Skin epidermis (tissue), 12 donors: ENCODE measurements at regions not wholly inside any gene's neighbourhood (a gene's known extent, or its start where the extent isn't known, plus 50 kb on each side); places are given as distances from the start of the nearest gene placed in this dataset.

Source experiments
- H3K27ac ChIP-seq, 21 experiments: fragments of 200-600 bp; sonication (generic) in 11 of 21; one replicate each; pipeline ENCODE4 v1.5.0; 2020; ENCODE audit warnings: mild to moderate bottlenecking in 3 of 21, inconsistent platforms in 2 of 21, moderate library complexity in 2 of 21
- H3K4me3 ChIP-seq, 7 experiments: fragments of 200-600 bp; sonication (generic) in 2 of 7; one replicate each; pipeline ENCODE4 v1.5.0; 2020; ENCODE audit warnings: inconsistent platforms in 2 of 7, mild to moderate bottlenecking in 2 of 7, moderate library complexity in 1 of 7

DNA sequence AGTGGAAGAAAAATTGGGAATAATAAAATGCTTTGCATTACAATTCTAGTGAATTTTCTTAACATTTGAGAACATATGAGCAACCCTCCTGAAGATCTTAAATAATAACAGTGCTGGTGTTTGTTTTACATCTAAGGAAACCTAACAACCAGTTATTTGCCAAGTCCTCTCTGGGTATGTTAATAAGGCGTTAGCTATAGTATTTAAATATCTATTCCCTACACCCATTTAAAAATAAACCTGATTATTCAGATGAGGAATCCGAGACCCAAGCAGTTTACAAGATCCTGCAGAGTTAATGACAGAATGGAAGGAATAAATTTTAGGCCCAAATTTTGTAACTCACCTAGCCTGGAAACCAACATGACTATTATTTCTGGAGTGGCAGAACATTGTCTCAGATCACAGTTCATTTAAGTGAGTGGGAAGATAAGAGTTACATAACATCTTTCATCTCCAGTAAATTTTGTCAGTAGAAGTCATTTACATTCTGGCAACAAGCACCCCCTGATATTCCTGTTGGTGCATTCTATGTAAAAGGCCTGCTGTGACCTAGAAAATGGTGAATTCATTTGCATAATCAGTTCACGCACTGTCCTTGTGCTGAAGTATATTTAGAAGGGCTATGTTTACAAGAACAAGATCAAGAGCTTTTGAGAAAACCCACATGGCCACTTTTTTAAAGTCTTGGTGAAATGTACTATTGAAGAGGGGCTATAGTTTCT is 148.2 kb downstream of the COX7C start:
- Histone ChIP-seq H3K4me3 (no peak overlapping the region), H3K27ac (no peak overlapping the region)

GRCh38 chr5:86768699-86769202 is 151.0 kb downstream of the COX7C start:
- H3K4me3 ChIP-seq = no peak overlapping the region
- H3K27ac ChIP-seq = no peak overlapping the region

DNA sequence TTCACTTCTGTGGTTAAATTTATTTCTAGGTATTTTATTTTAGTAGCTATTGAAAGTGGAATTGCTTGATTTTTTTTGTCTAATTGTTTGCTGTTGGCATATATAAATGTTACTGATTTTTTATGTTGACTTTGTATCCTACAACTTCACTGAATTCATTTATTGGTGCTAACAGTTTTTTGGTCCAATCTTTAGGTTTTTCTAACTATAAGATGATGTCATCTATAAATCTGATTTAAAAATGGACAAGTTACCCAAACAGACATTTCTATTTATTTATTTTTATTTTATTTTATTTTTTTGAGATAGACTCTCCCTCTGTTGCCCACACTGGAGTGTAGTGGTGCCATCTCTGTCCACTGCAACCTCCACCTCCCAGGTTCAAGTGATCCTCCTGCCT is 162.3 kb downstream of the COX7C start:
- H3K4me3 ChIP-seq = no peak overlapping the region
- H3K27ac ChIP-seq = no peak overlapping the region

- Histone ChIP-seq H3K4me3 (no peak overlapping the region), H3K27ac (no peak overlapping the region)
Observed at GRCh38 chr5:86786955-86787354, 169.2 kb downstream of the COX7C start.

DNA sequence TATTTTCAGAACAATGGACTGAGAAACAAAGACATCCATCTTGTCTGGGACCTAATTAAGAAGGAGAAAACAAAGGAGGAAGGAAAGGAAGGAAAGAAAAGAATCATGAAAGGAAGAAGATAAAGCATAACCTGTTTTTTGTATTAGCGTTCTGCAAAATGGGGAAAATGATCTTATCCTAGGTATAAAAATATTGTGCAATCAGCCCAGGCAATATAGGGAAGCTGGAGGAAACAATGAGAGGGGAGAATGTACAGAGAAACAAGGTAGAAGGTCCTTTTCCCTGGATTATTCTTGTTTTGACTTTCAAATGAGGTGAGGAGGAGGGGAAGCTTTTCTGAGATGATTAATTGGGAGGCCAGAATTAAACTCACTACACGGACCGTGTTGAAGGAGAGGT is 177.9 kb downstream of the COX7C start:
- Histone ChIP-seq H3K4me3 (no peak overlapping the region), H3K27ac (no peak overlapping the region)

- H3K4me3 ChIP-seq = no peak overlapping the region
Observed at GRCh38 chr5:86797677-86798076, 179.9 kb downstream of the COX7C start.

GRCh38 chr5:86806206-86806605 is 188.5 kb downstream of the COX7C start:
- no peak overlapping the region for H3K27ac ChIP-seq
- H3K4me3 ChIP-seq = no peak overlapping the region

More at GRCh38 chr5:86797677-86798076, 179.9 kb downstream of the COX7C start:
- H3K27ac ChIP-seq = no peak overlapping the region

- H3K27ac ChIP-seq = no peak overlapping the region
Observed at GRCh38 chr5:86807046-86808031, 189.6 kb downstream of the COX7C start.

GRCh38 chr5:86814315-86814714 is 196.6 kb downstream of the COX7C start:
- Histone ChIP-seq H3K4me3 (no peak overlapping the region), H3K27ac (no peak overlapping the region)

More at GRCh38 chr5:86807046-86808031, 189.6 kb downstream of the COX7C start:
- no peak overlapping the region for H3K4me3 ChIP-seq

DNA sequence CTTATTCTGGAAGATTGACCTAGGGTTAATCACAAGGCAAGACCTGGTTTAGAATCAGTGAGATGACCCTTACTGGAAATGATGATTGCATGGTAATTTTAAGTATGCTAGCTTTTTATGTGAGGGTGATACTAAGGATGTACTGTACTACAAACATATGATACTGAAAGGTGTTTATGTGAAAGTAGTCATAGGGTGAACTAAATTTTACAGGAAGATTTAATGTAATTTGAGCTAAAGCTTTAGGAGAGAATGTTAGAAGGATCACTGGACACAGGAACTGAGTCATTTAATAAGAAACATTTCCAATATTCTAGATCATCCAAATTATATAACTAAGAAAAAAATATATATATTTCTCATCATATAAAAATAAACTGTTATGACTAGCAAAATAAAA is 197.2 kb downstream of the COX7C start:
- no peak overlapping the region for H3K4me3 ChIP-seq
- no peak overlapping the region for H3K27ac ChIP-seq

- H3K4me3 ChIP-seq = no peak overlapping the region
- no peak overlapping the region for H3K27ac ChIP-seq
Observed at GRCh38 chr5:86824637-86825036, 206.9 kb downstream of the COX7C start.

DNA sequence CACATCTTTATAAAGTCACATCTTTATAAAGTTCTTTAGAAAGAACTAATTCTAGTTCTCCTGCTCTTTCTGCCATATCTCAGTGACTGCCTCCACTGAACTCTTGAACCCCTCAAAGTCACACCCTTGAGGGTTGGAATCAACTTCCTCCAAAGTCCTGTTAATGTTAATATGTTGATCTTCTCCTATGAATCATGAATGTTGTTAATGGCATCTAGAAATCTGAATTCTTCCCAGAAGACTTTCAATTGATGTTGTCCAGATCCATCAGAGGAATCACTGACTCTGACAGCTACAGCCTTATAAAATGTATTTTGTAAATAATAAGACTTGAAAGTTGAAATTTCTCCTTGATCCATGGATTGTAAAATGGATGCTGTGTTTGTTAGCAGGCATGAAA is 213.4 kb downstream of the COX7C start:
- no peak overlapping the region for H3K27ac ChIP-seq
- no peak overlapping the region for H3K4me3 ChIP-seq

DNA sequence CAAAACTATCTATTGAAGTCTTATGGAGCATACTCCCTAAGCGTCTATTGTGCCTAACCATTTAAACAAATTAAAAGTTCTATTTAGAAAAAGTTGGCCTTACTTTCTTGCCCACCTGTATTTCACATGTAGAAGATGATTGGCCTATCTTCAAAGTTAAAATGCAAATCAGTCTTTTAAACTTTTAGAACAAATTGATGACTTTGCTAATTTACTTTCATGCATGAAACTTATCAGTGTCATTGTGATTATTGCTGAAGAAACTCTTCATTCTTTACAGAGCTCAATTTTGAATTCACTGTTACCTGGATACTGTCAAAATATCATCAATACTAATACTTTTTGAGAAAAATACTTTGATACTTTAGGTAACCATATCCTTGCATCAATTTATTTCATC is 216.1 kb downstream of the COX7C start:
- Histone ChIP-seq H3K4me3 (no peak overlapping the region), H3K27ac (no peak overlapping the region)

GRCh38 chr5:86837610-86838009 is 219.9 kb downstream of the COX7C start:
- H3K4me3 ChIP-seq = no peak overlapping the region

DNA sequence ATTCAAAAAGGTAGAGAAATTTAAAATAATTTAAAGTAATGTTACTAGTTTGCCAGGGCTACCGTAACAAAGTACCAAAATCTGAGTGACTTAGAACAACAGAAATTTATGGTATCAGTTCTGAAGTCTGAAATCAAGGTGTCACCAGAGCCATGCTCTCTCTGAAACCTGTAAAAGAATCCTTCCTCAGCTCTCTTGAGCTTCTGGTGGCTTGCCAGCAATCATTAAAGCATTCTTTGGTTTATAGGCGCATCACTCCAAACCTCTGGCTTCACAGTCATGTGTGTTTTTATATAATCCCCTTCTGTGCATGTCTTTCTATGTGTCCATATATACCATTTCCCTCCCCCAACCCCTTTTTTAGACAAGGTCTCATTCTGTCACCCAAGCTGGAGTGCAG is 220.3 kb downstream of the COX7C start:
- H3K27ac ChIP-seq = no peak overlapping the region
- no peak overlapping the region for H3K4me3 ChIP-seq

More at GRCh38 chr5:86837610-86838009, 219.9 kb downstream of the COX7C start:
- H3K27ac ChIP-seq = no peak overlapping the region

- no peak overlapping the region for H3K27ac ChIP-seq
- no peak overlapping the region for H3K4me3 ChIP-seq
Observed at GRCh38 chr5:86841000-86841644, 223.4 kb downstream of the COX7C start.

DNA sequence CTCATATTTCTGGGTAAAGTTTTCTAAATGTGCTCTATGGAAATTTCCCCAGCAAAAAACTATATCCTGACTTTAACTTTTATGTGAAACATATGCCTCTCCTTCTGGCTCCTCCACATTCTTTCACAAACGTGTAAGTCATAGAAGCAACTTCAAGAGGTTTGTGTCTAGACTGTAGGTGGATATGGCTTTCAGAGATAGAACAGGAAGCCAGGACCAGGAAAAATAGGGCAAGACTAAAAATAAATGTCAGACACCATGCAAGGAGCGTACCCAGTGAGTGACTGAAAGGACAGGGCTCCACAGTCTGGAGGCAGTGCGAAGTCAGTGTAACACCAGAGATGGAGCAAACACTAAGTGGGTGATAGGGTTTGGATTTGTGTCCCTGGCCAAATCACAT is 240.7 kb downstream of the COX7C start:
- no peak overlapping the region for H3K4me3 ChIP-seq
- no peak overlapping the region for H3K27ac ChIP-seq

GRCh38 chr5:86861512-86861911 is 243.8 kb downstream of the COX7C start:
- no peak overlapping the region for H3K4me3 ChIP-seq

DNA sequence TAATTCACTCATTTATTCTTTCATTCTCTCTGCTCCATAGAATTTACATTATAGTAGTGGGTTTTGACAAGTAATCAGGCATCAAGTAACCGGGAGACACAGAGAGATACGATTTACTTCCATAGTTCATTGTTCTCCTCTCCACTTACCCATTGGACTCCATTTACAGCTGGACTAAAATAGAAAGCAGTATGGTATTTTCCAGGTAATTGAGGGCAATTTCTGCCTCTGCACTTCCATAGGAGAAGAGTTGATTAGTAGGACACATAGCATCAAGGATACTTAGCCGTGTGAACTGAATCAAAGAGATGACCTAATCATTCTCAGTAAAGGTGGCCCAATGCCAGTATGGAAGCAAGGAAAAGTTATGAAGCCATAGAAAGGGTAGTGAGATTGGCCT is 244.4 kb downstream of the COX7C start:
- Histone ChIP-seq H3K27ac (no peak overlapping the region), H3K4me3 (no peak overlapping the region)

More at GRCh38 chr5:86861512-86861911, 243.8 kb downstream of the COX7C start:
- no peak overlapping the region for H3K27ac ChIP-seq

DNA sequence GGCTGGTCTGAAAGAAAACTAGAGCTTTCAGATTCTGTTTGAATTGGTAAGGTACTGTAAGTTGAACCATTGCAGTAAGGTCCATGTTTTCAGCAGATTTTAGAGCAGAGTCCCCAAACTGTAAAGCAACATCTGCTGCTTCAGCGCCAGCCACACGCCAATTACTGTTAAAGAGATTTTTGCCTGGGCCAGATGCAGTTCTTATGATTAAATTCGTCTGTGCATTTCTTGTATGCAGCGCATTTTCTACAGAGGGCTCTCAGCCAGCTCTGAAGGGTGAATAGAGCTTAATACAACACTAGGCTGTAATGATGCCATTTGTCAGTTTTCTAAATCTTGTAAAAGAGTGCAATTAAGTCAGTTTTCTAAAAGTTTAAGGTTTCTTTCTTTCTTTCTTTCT is 246.3 kb downstream of the COX7C start:
- Histone ChIP-seq H3K27ac (no peak overlapping the region), H3K4me3 (no peak overlapping the region)
